NCI-H748 treated with DMSO at 0.1 percent for 48 hours (cell line): ENCODE measurements at regions not wholly inside any gene's neighbourhood (a gene's known extent, or its start where the extent isn't known, plus 50 kb on each side); places are given as distances from the start of the nearest gene placed in this dataset.

ENCODE experiments used
- DNase-seq: peaks from one replicate; lab custom pipeline; 2025; lab: John Stamatoyannopoulos, UW

GRCh38 chr12:58584880-58585279, 335.4 kb downstream of the LRIG3 start:
- no peak for DNase-seq

GRCh38 chr12:58586762-58587161, 333.5 kb downstream of the LRIG3 start:
- DNase-seq, result no peak

GRCh38 chr12:58588770-58589169, 331.5 kb downstream of the LRIG3 start:
- DNase-seq, result no peak

- DNase-seq, result no peak
Measured at GRCh38 chr12:58592475-58593207, 327.7 kb downstream of the LRIG3 start.

- DNase-seq, result no peak
Measured at GRCh38 chr12:58593557-58594304, 326.6 kb downstream of the LRIG3 start.

- no peak for DNase-seq
Measured at GRCh38 chr12:58596381-58596780, 323.9 kb downstream of the LRIG3 start.

- DNase-seq, result no peak
Measured at GRCh38 chr12:58601529-58601928, 318.8 kb downstream of the LRIG3 start.

- no peak for DNase-seq
Measured at GRCh38 chr12:58602179-58602578, 318.1 kb downstream of the LRIG3 start.

- no peak for DNase-seq
Measured at GRCh38 chr12:58602736-58603135, 317.6 kb downstream of the LRIG3 start.

- no peak for DNase-seq
Measured at GRCh38 chr12:58607805-58608204, 312.5 kb downstream of the LRIG3 start.

- no peak for DNase-seq
Measured at GRCh38 chr12:58608711-58609110, 311.6 kb downstream of the LRIG3 start.

GRCh38 chr12:58615047-58615446, 305.3 kb downstream of the LRIG3 start:
- no peak for DNase-seq

GRCh38 chr12:58615576-58615975, 304.7 kb downstream of the LRIG3 start:
- no peak for DNase-seq

GRCh38 chr12:58616618-58617017, 303.7 kb downstream of the LRIG3 start:
- no peak for DNase-seq

- no peak for DNase-seq
Measured at GRCh38 chr12:58621126-58621525, 299.2 kb downstream of the LRIG3 start.

GRCh38 chr12:58629376-58629775, 290.9 kb downstream of the LRIG3 start:
- DNase-seq, result no peak

GRCh38 chr12:58633479-58633878, 286.8 kb downstream of the LRIG3 start:
- DNase-seq, result no peak

GRCh38 chr12:58639318-58639934, 280.9 kb downstream of the LRIG3 start:
- peak; percentile 96 for DNase-seq

- no peak for DNase-seq
Measured at GRCh38 chr12:58640314-58640713, 280.0 kb downstream of the LRIG3 start.

GRCh38 chr12:58645946-58646345, 274.4 kb downstream of the LRIG3 start:
- DNase-seq, result no peak

GRCh38 chr12:58647495-58647894, 272.8 kb downstream of the LRIG3 start:
- DNase-seq, result no peak

GRCh38 chr12:58648176-58648575, 272.1 kb downstream of the LRIG3 start:
- DNase-seq, result no peak

GRCh38 chr12:58651850-58652249, 268.5 kb downstream of the LRIG3 start:
- DNase-seq, result no peak
